Stomach (tissue), 4 donors: ENCODE measurements at regions not wholly inside any gene's neighbourhood (a gene's known extent, or its start where the extent isn't known, plus 50 kb on each side); places are given as distances from the start of the nearest gene placed in this dataset.

Experiments
- CTCF ChIP-seq, 7 experiments: fragments of 450-650 bp in 4 of 7; fragments of 200-600 bp in 3 of 7; sonication (generic) in 3 of 7; IDR thresholded peaks; one replicate each; pipeline ENCODE4 v1.5.1; 2016 to 2019; ENCODE audit warnings: antibody characterized with exemption in 7 of 7, control low read depth in 2 of 7, mild to moderate bottlenecking in 1 of 7
- POLR2A ChIP-seq, 4 donors: fragments of 450-650 bp; IDR thresholded peaks; one replicate each; pipeline ENCODE4 v1.6.1; 2016; ENCODE audit warnings: antibody characterized with exemption in 4 of 4, control low read depth in 2 of 4, mild to moderate bottlenecking in 1 of 4, moderate library complexity in 1 of 4

DNA sequence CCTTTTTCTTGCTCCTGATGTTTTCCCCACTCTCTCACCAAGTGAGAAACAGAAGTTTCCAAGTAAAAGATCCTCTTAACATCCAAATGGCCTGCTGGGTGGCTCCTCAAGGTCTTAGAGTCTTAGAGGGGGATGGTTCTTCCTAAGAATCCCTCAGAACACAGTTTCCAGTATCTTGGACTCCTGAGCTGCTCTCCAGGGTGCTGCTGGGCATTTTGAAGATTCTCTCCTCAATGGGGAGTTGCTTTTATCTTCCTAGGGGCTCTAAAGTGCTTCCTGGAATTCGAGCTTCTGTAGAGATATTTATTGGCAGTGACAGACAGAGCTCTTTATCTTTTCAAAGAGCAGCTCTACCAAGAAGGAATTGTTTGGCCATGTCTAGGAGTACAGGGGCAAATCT is 70.8 kb upstream of the SLC35B3 start:
- no peak for TF ChIP-seq CTCF (IDR thresholded peaks at IDR 0.05)
- no peak for TF ChIP-seq POLR2A (IDR thresholded peaks at IDR 0.05)
